ENCODE measurements at regions not wholly inside any gene's neighbourhood (a gene's known extent, or its start where the extent isn't known, plus 50 kb on each side); places are given as distances from the start of the nearest gene placed in this dataset.

DNA sequence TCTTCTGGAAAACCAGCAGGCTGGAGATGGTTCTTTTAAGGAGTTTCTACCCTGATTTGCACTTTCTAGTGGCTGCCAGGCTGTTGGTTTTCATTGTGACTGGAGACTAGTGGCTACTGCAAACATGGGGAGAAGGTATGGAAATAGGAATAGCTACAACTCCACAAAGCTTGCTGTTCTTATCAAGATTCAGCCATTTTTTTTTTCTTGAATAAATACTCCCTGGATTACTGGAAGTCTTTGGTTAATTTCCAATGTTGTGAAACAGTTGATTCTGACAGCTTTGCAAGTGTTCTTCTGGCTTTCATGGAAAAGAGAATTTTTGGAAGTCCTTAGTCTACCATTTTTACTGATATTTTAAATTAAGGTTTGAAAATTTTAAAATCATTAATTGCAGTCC lies 277.7 kb downstream of the HS3ST3A1 start:
- intact Hi-C loops (cut with DNase I): no loop called here
- no peak for DNase-seq
- no peak for ATAC-seq (ENCODE audit: poor library complexity)

DNA sequence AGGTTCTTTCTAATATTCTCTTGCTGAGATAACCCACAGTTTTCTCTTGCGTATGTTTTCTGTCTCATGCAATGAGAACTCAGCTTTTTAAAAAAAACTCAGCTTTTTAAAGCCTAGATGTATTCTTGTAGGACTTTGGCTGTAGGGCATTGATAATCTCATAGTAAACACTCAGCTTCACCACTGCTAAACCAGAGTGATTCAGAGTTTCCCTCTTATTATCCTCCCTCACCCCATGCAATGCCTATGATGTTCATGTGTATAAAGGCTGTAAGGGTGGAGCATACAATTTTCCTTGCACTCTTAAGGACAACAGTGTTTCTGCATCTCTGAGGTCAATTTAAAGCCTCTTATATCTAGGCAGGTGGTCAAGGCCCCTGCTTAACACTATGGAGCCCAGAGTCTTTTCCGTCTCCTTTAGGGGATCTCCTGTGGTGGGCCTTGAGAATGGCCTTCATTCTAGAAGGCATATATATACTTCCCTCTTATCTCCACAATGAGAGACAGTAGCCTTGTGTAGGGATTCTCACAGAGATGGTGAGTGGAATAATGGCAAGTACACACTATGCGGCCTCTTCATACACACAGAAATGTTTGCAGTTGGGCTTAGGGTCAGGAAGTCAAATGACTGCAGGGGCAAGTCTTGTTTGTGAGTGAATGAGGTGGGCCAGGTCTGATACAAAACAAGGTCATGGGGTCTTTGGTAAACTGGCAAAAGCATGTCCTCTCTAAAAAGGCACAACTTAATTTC lies 279.6 kb downstream of the HS3ST3A1 start:
- DNase-seq (no peak), ATAC-seq (ENCODE audit: poor library complexity) (no peak)
- intact Hi-C loops (cut with DNase I): no loop called here

GRCh38 chr17:13320046-13320785 lies 281.5 kb downstream of the HS3ST3A1 start:
- DNase-seq: no peak
- intact Hi-C loops (cut with DNase I): no loop called here
- ATAC-seq (ENCODE audit: poor library complexity): no peak

DNA sequence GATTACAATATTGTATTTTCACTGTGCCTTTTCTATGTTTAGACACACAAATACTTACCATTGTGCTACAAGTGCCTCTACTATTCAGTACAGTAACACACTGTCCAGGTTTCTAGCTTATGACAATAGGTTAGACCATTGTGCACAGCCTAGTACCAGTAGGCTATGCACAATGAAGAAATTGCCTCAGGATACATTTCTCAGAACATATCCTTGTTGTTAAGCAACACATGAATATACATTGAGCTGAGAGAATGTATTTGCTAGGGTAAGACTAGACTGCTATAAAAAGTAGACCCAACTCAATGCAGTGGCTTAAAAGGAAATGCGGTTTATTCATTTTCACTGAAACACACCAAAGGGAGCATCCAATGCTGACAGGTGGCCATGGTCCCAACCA lies 285.1 kb downstream of the HS3ST3A1 start:
- ATAC-seq (ENCODE audit: poor library complexity): no peak

DNA sequence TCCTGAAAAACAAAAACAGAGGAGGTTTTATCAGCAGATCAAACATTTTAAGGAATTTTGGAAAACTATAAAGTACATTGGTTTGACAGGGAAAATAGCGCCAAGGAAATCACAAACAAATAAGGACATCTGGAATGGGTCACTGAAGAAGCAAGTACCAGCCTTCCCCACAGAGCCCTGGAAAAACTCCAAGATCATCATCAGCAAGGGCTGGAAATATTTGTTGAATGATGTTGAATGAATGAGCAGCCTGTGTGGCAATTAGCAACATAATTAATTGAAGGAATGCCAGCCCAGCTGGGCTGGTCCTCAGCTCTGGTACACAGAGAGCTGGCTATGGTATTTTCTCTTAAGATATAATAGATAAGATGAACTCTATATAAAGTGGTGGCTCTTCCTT lies 290.4 kb downstream of the HS3ST3A1 start:
- no peak for ATAC-seq (ENCODE audit: poor library complexity)
- intact Hi-C loops (cut with DNase I): no loop called here
- DNase-seq: no peak

More for the DNA sequence above, 285.1 kb downstream of the HS3ST3A1 start:
- no peak for DNase-seq
- intact Hi-C loops (cut with DNase I): no loop called here

DNA sequence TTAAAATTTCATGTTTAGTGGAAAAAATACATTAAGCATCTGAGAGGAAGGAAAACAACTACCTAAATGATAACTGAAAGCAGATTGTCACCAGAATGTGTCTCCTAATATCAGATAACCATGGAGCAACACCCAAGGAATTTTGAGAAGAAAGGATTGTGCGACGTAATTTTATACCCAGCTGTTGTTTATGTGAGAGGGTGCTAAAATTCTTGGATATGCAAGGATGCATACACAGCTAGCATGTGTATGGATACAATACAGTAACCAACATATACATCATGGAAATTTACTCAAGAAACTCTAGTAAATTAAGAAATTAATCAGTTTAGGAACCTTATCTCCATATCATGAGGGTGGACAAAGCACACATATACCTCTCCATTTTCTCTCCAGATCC lies 290.9 kb downstream of the HS3ST3A1 start:
- ATAC-seq (ENCODE audit: poor library complexity) (no peak), DNase-seq (no peak)
- intact Hi-C loops (cut with DNase I): no loop called here

- intact Hi-C loops (cut with DNase I): no loop called here
- ATAC-seq (ENCODE audit: poor library complexity): peak; percentile 43
Observed at GRCh38 chr17:13306310-13306962, 288.6 kb upstream of the ELAC2 start.

GRCh38 chr17:13302983-13303382 lies 285.2 kb upstream of the ELAC2 start:
- intact Hi-C loops (cut with DNase I): no loop called here
- DNase-seq (no peak), ATAC-seq (ENCODE audit: poor library complexity) (no peak)

More at GRCh38 chr17:13306310-13306962, 288.6 kb upstream of the ELAC2 start:
- no peak for DNase-seq

DNA sequence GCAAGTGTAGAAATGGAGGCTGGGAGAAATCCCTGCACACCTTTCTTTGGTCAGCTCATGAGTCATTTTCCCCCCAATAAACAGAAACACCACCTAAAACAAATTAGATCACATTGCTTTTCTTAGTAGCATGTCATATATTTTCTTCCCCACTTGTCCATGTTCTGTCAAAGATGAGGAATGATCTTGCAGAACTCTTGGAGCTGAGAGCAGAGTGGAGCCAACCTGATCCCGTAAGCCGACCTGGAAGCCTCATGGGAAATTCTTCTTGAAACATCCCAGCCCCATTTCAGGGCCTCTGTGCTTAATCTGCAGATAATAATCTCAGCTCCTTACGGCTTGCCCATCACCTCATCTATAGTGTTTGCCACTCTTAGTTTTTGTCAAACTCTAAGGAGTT lies 284.6 kb upstream of the ELAC2 start:
- intact Hi-C loops (cut with DNase I): no loop called here
- ATAC-seq (ENCODE audit: poor library complexity) (no peak), DNase-seq (no peak)

DNA sequence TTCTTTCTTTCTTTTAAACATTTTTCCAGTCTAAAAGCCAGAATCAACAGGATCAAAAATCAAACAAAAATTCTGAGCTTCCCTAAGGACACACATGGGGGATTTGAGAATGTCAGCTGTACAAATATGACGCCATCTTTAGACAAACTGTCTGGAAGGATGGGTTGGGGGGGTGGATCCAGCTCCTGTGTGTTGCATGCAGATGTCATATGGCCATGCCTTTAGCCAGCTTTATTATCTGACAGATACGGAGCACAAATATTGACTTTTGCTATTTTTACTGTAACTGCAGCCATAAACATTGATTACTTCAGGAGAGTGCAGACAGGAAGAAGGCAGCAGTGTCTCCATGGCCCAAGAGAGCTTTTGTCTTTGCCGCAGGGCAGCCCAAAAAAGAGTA lies 279.4 kb upstream of the ELAC2 start:
- DNase-seq (no peak), ATAC-seq (ENCODE audit: poor library complexity) (peak; percentile 15)
- intact Hi-C loops (cut with DNase I): no loop called here

DNA sequence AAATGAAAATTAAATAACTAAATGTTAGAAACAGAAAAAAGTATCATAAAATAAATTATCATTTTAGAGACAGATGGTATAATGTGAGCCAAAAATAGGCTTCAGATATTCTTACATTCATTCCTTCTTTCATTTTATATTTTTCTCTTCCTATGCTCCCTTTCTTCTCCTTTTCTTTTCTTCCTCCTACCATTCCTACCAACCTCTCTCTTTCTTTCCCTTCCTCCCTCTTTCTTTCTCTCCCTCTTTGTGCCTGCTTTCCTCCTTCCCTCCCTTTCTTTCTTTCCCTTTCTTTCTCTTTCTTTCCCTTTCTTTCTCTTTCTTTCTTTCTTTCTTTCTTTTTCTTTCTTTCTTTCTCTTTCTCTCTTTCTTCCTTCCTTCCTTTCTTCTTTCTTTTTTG lies 275.6 kb upstream of the ELAC2 start:
- intact Hi-C loops (cut with DNase I): no loop called here
- no peak for ATAC-seq (ENCODE audit: poor library complexity)
- DNase-seq: no peak

- ATAC-seq (ENCODE audit: poor library complexity) (no peak), DNase-seq (no peak)
- intact Hi-C loops (cut with DNase I): no loop called here
Observed at GRCh38 chr17:13292291-13292690, 274.5 kb upstream of the ELAC2 start.

DNA sequence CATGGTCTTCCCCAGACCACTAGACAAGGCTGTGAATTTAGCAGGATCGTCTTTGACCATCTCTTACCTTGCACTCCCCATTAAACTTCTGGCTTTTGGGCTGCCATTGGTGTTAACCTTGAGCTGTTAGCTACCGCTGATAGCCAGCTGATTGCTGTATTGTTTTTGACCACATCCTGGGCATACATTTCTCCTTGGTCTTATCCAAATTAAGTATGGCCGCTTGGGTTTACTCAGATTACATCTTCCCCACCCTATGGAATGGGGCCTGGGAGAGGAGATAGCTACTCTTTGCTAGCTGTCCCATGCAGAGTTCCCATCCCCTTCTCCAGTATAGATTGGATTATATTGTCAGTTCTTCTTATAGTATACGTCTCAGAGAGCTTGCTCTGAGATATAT lies 270.4 kb upstream of the ELAC2 start:
- ATAC-seq (ENCODE audit: poor library complexity) (no peak), DNase-seq (no peak)
- intact Hi-C loops (cut with DNase I): no loop called here

GRCh38 chr17:13287226-13287625 lies 269.4 kb upstream of the ELAC2 start:
- ATAC-seq (ENCODE audit: poor library complexity) (no peak), DNase-seq (no peak)
- intact Hi-C loops (cut with DNase I): no loop called here

- no peak for ATAC-seq (ENCODE audit: poor library complexity)
- intact Hi-C loops (cut with DNase I): no loop called here
- no peak for DNase-seq
Observed at GRCh38 chr17:13283606-13284005, 265.8 kb upstream of the ELAC2 start.

- intact Hi-C loops (cut with DNase I): no loop called here
Observed at GRCh38 chr17:13281626-13282025, 263.8 kb upstream of the ELAC2 start.

GRCh38 chr17:13273806-13274205 lies 256.0 kb upstream of the ELAC2 start:
- intact Hi-C loops (cut with DNase I): no loop called here
- DNase-seq (no peak), ATAC-seq (ENCODE audit: poor library complexity) (no peak)

More at GRCh38 chr17:13281626-13282025, 263.8 kb upstream of the ELAC2 start:
- ATAC-seq (ENCODE audit: poor library complexity) (no peak), DNase-seq (no peak)

GRCh38 chr17:13272296-13272695 lies 254.5 kb upstream of the ELAC2 start:
- no peak for ATAC-seq (ENCODE audit: poor library complexity)
- DNase-seq: no peak
- intact Hi-C loops (cut with DNase I): no loop called here

GRCh38 chr17:13268791-13269595 lies 251.2 kb upstream of the ELAC2 start:
- ATAC-seq (ENCODE audit: poor library complexity): no peak
- intact Hi-C loops (cut with DNase I): no loop called here
- DNase-seq: no peak

Data from Right ventricle myocardium superior (tissue), 1 donor.